Activated CD8-positive, alpha-beta memory T cell treated with anti-CD3 and anti-CD28 coated beads for 1 hour (primary cell): ENCODE measurements at regions not wholly inside any gene's neighbourhood (a gene's known extent, or its start where the extent isn't known, plus 50 kb on each side); places are given as distances from the start of the nearest gene placed in this dataset.

Source experiments
- DNase-seq, 2 donors: peaks; one replicate each; pipeline ENCODE4 v3.0.0-alpha.2; 2020; ENCODE audit warnings: low read depth in 1 of 2; ENCODE audit errors: extremely low read depth in 1 of 2

DNA sequence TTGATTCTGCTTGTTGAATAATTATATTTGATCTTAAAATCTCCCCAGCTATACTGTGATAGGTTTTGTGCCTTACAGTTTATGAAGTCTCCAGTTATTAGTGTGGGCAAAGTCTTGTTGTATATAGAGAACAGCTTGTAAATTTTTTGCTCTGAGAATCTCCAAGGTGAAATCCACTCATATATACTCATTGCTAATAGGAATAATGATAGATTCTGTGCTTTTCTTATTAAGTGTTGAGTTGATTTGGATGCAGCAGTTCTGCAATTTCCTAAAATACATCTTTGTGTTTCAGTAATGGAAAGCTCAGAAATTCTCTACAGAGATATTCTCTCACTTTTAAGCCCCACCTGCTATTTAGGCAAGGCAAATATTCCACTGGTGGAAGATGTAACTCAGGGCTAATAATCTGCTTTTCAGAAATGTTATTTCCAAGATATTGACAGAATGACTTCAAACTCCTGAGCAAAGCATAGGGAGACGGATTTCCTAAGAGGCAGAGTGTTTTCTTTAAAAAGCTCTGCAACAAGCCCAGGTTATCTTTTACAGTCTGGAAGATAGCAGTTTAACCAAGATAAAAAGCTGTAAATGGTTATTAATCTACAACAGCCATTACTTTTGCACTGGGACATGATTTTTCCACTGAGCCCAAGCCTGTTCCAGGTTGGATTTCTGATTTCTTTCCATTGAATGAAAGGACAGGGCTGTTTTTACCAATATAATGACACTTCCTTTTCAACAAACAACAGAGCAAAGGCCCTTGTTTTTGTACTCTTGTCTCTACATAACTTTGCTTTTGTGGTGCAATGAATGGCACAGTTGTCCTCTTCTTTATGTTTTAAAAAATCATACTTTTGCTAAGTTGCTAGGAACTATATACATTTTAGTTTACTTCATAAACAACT, 239.9 kb upstream of the ATP2B1 start:
- DNase-seq, result no peak

DNA sequence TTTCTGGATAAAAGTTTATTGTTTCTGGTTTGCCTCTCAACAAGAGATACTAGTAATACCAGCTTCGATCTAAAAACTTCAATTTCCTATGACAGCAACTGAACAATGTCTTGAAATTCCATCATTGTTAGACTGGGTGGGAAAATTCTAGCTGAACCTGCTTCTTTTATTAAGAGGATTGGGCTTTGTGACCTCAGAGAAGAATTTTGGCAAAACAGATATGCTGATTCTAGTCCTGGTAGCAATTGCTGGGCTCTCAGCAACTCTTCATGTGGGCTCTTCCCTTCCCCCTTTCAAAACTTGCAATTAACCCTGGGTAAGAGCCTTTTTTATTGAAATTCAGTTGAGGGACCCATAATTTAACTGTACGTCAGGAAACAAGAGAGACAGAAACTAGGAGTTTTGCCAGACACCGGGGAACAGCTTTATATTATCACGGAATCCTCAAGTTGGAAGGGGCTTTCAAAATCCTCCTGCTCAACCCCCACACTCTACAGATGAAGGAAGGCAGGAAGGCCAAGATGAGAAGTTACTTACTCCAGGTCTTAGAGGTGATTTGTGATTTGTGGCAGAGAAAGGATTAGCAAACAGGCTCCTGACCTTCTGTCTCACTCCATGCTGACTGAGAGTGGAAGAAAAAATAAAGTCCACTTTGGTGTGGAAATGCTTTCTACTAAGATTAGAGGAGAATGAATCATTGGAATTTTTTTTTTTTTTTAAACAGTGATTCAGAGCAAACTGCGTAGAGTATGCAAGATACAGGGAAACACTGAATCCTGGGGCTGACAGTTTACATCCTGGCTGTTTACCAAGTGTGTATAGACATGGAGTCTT, 239.0 kb upstream of the ATP2B1 start:
- DNase-seq, result no peak

DNA sequence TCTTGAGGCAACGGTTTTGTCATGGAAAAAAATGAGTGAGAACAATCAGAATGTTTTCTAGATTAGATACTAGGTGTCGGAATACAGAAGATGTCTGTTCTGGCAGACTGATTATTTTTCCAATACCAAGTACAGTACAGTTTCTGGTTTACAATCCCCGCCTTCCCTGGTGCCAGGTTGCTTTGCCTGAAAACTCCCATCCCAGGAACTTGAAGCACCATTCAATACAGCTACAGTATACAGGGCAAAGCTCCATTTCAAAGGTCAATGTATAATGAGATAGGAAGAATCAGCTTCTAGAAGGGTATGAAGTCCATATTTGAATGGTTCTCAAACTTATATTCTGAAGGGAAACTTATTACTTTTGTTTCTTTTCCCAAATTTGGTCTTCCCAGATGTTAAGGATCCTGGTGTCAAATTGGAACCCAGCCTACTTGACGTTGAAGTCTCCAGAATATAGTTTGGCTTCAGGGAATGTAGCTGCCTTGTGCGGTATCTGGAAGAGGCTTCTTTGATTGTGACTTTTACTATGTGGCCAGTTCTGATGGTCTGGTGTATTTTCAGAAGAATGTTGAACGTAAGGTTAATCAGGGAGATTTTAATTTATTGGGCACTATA, 238.0 kb upstream of the ATP2B1 start:
- no peak for DNase-seq

DNA sequence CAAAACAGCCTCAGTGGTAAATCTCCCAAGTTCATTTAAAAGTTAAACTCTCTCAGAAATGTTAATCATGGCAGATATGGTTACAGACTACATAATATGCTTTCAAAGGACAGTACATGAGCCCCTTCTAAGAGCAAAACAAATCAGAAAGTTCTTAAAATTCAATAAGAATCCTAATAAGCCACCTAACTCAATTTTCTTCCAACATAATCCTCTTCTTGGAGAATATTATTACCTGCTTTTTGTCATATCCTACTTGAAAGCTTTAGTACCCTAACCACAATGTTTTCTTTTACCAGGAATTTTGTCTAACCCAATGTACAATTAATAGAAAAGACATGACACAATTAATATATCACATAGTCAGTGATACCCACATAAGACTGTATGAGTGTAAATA, 236.5 kb upstream of the ATP2B1 start:
- no peak for DNase-seq

DNA sequence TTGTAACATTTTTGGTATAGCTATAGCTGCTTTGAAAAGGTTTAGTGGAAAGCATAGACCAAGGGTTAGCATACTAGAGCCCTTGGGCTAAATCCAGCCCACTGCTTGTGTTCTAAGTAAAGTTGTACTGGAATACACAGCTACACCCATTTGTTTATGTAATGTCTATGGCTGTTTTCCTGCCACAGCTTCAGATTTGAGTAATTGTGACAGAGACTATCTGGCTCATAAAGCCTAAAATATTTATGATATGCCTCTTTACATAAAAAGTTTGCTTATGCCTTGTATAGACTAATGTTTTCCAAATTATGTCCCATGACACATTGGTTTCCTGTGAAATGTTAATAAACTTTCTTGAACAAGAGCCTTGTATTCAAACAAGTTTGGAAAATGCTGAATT, 234.8 kb upstream of the ATP2B1 start:
- no peak for DNase-seq

DNA sequence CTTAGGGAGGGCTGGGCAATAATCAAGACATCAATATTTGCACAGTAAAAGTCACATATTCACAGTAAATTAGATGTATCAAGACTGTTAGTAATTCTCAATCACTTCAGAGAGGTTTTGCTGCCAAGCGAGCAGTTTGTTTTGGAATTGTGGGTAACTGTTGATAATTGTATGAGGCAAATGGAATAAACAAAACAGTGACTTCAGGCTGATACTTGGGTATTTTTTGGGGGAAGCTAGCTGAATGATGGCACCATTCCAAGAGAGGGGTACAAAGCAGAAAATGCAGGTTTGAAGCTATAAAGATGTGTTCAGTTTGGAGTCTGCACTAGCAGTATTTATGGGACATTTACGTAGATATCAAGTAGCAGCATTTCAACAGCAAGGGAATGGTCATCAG, 232.8 kb upstream of the ATP2B1 start:
- DNase-seq, result no peak

DNA sequence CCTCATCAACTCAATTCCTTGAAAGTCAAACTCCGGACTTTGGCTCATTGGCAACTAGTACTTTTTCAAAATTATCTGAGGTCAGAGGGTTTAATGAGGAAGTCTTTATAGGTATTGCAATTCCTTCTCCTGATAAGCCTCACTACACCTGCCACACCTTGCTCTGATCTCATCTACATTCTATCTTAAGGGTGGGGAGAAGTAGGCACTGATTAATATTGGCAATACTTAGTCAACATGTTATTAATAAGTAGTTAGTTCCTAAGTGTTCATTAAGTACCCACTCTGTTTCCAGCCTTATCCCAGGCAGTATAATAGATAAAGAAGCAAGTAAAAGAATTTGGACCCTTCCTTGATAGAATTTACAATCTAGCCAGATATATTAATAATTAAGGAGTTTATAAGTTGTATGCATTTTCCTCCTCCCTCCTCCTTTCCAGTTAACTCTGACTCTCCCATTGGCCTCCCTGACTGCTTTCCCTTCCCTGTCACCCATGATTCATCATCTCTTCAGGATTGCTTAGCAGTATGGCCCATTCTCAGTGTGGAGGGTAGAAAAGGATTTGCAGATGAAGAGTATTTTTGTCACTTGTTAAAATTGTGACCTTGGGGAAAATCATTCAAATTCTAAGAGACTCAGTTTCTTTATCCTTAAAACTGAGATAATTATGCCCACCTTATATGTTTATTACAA, 231.0 kb upstream of the ATP2B1 start:
- DNase-seq, result no peak

DNA sequence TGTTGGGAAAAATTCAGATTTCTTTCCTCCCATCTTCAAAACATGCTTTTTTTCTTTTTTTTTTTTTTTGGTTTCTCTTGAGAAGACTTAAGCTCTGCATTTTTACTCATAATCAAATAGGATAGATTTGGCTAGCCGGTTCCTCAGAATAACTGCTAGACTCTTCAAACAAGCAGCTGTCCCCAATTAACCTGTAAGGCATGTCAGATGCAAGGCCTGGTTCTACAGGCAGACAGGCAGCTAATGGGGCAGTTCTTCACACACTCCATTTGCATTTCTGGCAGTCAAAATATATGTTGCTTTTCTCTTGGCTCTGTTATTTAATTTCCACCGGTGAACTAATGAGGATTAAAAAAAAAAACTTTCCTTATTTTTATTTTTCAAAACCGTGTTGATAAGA, 228.0 kb upstream of the ATP2B1 start:
- DNase-seq, result no peak

DNA sequence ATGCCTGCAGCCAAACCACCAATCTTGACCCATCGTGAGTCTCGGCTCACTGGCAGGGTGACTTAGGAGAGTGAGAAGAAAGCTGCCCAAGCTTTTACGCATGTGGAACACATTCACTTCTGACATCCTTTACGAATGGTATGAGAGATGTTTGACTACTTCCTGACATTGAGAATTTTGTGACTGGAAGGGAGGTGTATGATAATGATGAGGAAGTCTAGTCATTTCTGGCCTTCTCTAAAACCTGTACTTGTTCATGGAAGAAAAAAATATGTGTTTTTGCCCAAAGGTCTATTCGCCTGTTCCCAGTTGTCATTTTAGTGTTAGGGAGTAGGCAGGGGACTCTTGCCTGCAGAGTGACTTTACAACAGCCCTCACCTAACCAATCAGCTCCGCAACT, 227.2 kb upstream of the ATP2B1 start:
- no peak for DNase-seq

DNA sequence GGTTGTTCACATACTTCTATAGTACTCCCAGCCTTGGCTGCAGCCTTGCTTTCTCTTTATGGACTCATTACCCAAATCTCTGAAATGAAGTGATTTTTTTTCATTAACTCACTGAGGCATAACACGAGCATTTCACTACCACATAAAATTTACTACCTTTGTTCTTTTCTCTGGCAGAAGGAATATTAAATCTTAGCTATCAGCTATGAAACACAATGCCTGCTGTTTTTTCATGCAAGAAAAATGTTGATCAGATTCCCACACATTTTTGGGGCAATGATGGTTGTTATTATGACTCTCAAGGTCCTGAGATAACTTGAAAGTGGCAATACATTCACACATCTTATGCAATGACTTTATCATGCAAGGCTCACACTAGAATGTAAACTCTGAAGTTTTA, 225.3 kb upstream of the ATP2B1 start:
- no peak for DNase-seq

DNA sequence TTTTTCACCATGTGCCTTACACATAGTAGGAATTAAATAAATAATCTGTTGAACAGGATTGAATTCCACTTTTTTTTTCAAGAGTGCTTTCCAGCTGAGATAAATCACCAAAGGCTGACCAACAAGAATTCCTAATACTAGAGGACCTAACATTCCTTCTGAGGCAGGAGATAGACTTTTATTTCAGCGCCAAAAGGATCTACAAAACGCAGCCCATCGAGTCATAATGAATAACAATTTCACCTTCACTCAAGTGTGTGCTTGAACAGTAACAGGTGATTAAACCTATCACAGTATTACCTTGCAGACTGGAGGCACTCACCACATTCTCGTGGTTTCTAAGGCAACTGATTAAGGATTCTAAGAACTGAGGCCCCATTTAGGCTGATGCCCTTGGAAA, 224.3 kb upstream of the ATP2B1 start:
- no peak for DNase-seq

DNA sequence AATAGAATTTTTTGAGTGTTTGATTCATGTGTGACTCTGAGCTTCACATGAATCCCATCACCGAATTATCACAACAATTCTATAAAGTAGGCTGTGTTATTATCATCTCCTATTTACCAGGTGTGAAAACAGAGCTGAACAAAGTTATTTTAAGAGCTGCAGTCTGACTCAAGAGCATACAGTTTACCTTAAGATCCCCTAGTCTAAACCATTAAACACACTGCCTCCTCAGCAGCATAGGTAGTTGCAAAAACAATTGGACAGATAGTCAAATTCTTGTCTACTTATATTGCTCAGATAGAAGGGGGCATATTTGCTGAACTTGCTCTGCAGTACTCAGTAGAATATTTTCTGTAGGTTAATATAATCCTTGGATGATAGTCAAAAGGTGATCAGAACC, 219.8 kb upstream of the ATP2B1 start:
- no peak for DNase-seq

DNA sequence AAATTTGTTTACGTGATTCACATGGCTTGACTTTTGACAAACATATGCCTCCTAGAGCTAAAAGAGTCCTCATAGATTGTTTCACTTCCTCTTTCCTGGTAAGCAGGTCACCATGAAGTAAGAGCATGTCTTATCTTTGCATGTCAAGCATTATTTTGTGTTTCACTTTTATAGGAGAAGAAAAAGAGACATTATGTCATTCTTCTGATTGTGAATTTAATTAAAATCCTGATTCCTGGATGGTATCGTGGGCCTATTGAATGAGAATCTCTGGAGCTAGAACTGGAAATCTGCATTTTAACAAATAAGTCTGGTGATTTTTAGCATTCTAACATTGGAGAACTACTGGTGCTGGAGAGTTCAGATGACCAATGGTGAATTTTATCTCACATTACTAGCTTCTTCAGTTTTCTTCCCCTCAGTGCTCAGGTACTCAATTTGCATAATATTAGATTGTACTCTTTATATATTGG, 218.6 kb upstream of the ATP2B1 start:
- DNase-seq, result no peak

DNA sequence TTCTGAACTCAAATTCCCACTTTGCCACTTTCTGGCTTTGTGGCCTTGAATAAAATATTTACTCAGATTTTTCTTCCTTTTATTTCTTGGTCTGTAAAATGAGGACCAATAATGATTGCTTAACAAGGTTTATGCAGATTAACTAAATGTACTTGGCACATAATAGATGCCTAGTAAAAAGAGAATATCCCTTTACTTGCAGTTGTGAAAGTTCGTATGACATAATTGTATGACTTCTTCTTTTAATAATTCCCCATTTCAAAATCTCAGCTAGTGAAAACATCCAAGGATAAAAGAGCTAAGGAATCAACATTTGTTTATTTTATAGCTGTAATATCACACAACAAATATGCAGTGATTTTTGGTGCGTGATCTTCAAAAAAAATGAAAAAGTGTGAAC, 215.6 kb upstream of the ATP2B1 start:
- no peak for DNase-seq

DNA sequence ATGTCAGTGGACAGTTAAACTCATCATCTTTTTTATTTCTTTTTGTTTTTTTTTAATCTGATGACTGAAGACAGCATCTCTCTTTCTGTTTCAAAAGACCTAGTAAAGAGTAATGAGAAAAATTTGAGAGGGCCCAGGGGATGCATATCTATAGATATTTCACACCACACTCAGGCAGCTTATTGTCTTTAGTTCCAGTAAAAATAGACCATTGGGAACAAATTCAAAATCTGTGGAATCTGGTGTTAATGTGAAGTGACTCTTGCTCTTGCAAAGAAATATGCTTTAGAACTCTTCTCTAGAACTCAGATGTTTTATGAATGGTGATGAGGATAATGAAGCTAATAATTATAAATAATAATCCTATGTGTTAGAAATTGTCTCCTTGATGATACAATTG, 214.5 kb upstream of the ATP2B1 start:
- no peak for DNase-seq

DNA sequence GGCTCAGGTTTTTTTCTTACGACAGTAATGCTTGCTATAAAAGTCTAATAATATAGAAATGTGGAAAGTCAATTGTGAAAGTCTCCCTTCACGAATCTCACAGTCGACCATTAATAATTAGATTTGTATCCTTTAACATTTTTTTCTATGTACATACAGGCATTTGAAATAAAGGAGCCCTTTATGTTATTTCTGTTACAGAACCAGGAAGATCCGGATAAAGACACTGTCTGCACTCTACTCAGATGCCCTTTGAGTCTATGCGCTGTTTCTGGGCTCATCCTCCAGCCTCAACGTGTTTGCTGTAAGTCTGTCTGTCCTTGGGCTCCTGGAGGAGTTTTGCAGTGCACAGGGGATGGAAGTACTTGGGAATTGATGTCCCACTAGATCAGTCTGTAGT, 212.2 kb upstream of the ATP2B1 start:
- no peak for DNase-seq

DNA sequence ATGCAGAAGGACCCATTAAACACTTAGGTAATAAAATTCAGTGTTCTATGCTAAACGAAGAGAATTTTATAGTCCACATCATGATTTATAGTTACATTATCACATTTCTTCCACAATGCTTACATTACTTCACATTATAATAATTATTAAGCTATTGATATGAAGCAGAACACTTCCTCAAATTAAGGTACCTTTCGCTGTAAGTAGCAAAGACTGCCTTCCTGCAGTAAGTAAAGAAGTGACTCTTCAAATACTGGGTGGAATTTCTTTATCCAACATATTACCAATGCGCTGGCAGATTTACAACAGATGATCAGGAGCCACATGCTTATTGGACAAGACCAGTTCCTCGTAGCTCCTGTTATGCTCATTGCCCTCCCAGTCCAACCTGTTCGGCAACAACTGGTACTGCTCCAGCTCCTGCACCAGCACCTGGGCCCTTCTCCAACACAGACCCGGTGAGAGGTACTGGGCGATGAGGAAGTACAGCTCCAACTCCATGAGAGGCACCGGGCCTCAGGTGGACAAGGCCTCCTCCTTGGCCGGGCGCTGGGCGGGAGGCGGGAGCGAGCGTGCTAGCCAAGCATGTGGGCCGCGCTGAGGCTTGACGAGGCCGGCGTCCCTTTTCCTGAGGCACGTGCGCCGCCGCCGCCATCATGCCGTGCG, 210.7 kb upstream of the ATP2B1 start:
- no peak for DNase-seq

DNA sequence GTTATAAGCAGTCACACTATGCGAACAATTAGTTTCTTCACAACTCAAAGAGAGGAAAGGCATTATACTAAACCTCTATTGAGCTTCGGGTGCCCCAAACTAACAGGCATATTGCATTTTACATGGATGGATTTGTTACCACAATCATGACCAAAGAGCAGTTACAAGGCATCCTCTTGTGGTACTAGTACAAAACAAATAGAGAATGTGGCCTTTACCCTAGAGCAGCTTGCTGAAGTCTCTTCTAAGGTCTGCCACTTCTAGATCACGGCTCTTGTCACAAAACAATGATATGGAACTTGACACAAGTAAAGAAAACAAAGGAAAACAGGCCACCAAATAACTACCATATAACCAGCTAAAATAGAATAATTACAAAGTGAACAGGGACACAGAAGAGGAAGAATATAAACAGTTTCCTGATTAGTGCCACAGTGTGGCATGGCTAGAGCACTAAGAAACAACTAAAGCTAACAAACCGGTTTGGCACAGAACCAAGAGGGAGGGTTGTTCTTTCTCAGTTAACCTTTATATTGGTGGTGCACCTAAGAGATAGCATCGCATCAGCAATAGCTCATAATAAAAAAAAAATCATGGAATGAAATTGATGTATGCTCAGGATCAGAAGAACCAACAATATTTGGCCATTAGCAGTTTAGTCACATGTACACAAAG, 209.7 kb upstream of the ATP2B1 start:
- DNase-seq, result no peak

DNA sequence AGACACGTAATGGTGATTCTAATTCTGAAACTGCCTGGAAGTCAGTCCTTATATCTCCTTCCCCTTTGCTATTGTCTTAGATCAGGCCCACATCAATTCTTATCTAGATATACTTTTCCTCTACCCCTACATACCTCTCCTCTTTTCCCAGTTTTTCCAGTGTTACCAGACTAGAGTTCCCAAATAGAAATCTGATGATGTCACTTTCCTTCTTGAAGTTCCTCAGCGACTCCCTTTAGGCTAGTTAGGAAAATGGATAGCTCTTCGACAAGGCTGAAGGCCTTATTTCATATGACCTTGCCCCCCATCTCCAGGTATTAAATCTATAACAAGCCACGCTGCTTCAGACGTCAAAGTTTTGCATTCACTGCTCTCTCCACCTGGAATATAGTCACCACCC, 201.1 kb upstream of the ATP2B1 start:
- DNase-seq, result no peak

DNA sequence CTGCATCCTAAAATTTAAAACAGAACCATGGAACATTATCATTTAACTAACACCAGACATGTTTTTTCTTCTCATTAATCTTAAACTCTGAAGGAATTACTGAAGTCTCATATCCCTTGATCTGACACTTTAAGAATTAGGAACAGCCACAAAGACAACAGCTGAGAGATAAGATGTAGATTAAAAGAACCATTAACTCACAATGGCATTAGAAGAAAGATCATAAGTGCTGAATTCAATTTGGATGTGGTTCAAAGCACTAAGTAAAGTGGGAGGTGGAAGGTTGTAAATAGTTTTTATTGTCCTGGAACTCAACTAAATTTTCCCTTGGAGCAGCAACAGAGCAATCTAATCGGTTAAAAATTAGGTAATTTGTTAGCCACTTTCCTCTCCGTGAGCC, 199.0 kb upstream of the ATP2B1 start:
- DNase-seq, result no peak
